Fibroblast of villous mesenchyme (primary cell): ENCODE measurements at regions not wholly inside any gene's neighbourhood (a gene's known extent, or its start where the extent isn't known, plus 50 kb on each side); places are given as distances from the start of the nearest gene placed in this dataset.

Experiments used
- DNase-seq: peaks from one replicate; pipeline ENCODE4 v3.0.0-alpha.2; 2010; ENCODE audit warnings: low read depth
- H3K4me3 ChIP-seq: 2 replicates; pipeline ENCODE4 v1.5.1; 2011; ENCODE audit warnings: low read depth, mild to moderate bottlenecking, low read length
- CTCF ChIP-seq: IDR thresholded peaks from 2 replicates; pipeline ENCODE4 v1.5.1; 2012; ENCODE audit warnings: low read depth, mild to moderate bottlenecking, low read length; ENCODE audit not compliant: insufficient read depth

GRCh38 chr4:46520361-46520760, 130.4 kb upstream of the GABRA2 start:
- TF ChIP-seq CTCF: no peak

GRCh38 chr4:46515940-46516339, 126.0 kb upstream of the GABRA2 start:
- TF ChIP-seq CTCF: no peak

More at GRCh38 chr4:46520361-46520760, 130.4 kb upstream of the GABRA2 start:
- no peak overlapping the region for H3K4me3 ChIP-seq
- DNase-seq: no peak

GRCh38 chr4:46508216-46508615, 118.3 kb upstream of the GABRA2 start:
- TF ChIP-seq CTCF: no peak
- H3K4me3 ChIP-seq: no peak overlapping the region
- no peak for DNase-seq

More at GRCh38 chr4:46515940-46516339, 126.0 kb upstream of the GABRA2 start:
- no peak for DNase-seq
- no peak overlapping the region for H3K4me3 ChIP-seq

- peak; percentile 6 for DNase-seq
- TF ChIP-seq CTCF: no peak
- no peak overlapping the region for H3K4me3 ChIP-seq
Observed at GRCh38 chr4:46506876-46507275, 116.9 kb upstream of the GABRA2 start.

GRCh38 chr4:46505131-46505530, 115.2 kb upstream of the GABRA2 start:
- H3K4me3 ChIP-seq: no peak overlapping the region
- DNase-seq: no peak
- TF ChIP-seq CTCF: no peak

- no peak overlapping the region for H3K4me3 ChIP-seq
- DNase-seq: peak; percentile 19
- no peak for TF ChIP-seq CTCF
Observed at GRCh38 chr4:46503739-46504138, 113.8 kb upstream of the GABRA2 start.

GRCh38 chr4:46492394-46492793, 102.5 kb upstream of the GABRA2 start:
- H3K4me3 ChIP-seq: no peak overlapping the region
- DNase-seq: no peak
- TF ChIP-seq CTCF: no peak
